ENCODE measurements at regions not wholly inside any gene's neighbourhood (a gene's known extent, or its start where the extent isn't known, plus 50 kb on each side); places are given as distances from the start of the nearest gene placed in this dataset.

DNA sequence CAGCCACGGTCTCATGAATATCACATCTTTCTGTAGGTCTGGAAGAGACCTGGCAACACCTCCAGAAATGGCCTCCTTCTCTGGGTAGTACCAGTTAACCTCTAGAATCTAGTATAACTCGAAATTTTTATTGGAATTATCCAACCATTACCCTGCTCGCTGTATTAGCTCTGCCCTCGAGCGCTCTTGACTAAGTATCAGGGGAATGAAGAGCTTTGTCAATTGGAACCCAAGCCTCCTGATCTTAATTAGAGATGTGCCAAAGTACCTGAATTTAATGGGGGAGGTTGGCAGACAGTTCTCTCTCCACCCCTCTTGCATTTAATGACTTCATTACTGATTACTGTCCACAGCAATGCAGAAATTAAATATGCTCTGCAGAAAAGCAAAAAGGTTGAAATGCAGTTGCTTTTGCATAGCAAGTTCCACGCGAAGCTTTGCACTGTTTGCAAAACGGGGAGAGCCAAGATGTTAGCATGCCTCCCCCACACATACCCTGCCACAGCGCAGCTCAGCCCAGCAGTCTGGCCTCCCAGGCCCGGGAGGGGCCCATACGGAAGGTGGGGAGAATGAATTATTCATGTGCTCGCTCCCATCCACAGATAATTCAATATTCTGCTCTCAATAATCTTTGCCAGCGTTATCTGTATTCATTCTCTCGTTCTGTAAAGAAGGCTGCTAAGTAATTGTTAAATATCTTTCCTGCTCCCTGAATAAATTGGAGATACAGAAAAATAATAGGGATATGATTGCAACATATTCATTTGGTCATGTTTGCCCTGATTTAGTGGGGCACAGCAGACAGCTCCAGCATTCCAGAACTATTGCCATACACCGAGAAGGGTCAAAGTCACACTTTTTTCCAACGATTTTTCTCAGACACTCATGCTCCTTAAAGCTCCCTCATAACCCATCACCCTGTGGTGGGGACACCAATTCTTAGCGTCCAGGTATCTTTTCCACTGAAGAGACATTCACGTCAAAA, 305.8 kb downstream of the CDH26 start:
- no peaks in the 10 kb centered on the region for H3K79me2 ChIP-seq (ENCODE audit: insufficient read depth, low read length)
- no peaks in the 10 kb centered on the region for H3K36me3 Mint-ChIP-seq (ENCODE audit: low read depth, unreplicated experiment)
- no peak overlapping the region for H3K4me2 ChIP-seq (ENCODE audit: low read length)
- FAIRE-seq (no peak), DNase-seq (ENCODE audit: low read depth) (no peak)
- H3K36me3 ChIP-seq (ENCODE audit: insufficient read depth, low read length): no peaks in the 10 kb centered on the region
- no peak overlapping the region for H2AFZ ChIP-seq (ENCODE audit: low read depth, low read length)
- no peaks in the 10 kb centered on the region for H4K20me1 ChIP-seq (ENCODE audit: insufficient read depth, low read length)
- H3K27ac Mint-ChIP-seq (ENCODE audit: unreplicated experiment): no peak overlapping the region
- H3K27me3 ChIP-seq (ENCODE audit: insufficient read depth, low read length): no peaks in the 10 kb centered on the region
- peaks cover 37% of the 10 kb centered on the region for H3K27me3 Mint-ChIP-seq (ENCODE audit: low read depth, unreplicated experiment)
- peaks cover 3% of the 10 kb centered on the region for H3K9me3 Mint-ChIP-seq (ENCODE audit: unreplicated experiment)
- H3K4me3 ChIP-seq (ENCODE audit: insufficient read depth, low read depth, low read length): no peak overlapping the region
- no peak overlapping the region for H3K9ac ChIP-seq (ENCODE audit: low read length)
- no peaks in the 10 kb centered on the region for H3K4me1 ChIP-seq (ENCODE audit: insufficient read depth, low read length)
- no peak for TF ChIP-seq EZH2 (IDR thresholded peaks at IDR 0.05; ENCODE audit: insufficient read depth, low read length)
- TF ChIP-seq, protein P1, sequence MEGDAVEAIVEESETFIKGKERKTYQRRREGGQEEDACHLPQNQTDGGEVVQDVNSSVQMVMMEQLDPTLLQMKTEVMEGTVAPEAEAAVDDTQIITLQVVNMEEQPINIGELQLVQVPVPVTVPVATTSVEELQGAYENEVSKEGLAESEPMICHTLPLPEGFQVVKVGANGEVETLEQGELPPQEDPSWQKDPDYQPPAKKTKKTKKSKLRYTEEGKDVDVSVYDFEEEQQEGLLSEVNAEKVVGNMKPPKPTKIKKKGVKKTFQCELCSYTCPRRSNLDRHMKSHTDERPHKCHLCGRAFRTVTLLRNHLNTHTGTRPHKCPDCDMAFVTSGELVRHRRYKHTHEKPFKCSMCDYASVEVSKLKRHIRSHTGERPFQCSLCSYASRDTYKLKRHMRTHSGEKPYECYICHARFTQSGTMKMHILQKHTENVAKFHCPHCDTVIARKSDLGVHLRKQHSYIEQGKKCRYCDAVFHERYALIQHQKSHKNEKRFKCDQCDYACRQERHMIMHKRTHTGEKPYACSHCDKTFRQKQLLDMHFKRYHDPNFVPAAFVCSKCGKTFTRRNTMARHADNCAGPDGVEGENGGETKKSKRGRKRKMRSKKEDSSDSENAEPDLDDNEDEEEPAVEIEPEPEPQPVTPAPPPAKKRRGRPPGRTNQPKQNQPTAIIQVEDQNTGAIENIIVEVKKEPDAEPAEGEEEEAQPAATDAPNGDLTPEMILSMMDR (IDR thresholded peaks at IDR 0.05; ENCODE audit: insufficient read depth, low read depth, low read length): no peak
- H3K9me3 ChIP-seq (ENCODE audit: insufficient read depth, low read depth, low read length): no peaks in the 10 kb centered on the region
- no peaks in the 10 kb centered on the region for H3K4me1 Mint-ChIP-seq (ENCODE audit: low read depth, unreplicated experiment)
- no peak overlapping the region for H3K4me3 Mint-ChIP-seq (ENCODE audit: unreplicated experiment)
- H3K27ac ChIP-seq (ENCODE audit: low read depth, low read length): no peak overlapping the region

DNA sequence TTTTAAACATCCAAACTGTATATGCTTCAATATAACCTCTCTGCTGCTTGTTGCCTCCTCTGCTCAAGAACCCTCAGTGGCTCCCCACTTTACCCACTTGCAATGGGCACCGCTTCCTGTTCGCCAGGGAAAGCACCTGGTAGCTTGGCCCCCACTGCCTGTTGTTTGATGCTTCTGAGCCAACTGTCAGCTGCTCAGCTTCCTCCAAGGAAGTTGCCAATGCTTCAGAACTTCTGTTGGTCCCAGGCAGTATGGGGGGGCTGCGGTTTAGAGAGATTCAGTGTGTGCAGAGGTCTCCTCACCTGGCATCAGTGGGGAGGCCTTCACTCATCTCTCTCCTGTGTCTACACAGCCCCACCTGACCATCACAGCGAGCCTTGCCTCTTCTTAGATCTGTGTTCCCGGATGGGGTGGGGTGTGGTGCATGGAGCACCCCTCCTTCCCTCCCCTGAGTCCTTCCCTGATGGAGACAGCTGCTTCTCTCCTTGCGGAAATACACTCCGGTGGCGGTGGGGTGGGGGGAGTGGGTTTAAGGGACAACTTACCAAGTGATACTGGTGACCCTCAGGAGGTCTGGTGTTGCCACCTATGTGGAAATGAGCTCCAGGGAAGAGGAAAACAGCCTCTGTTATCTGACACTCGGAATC, 308.1 kb downstream of the CDH26 start:
- FAIRE-seq: no peak

More for the DNA sequence above, 308.1 kb downstream of the CDH26 start:
- H4K20me1 ChIP-seq (ENCODE audit: insufficient read depth, low read length): no peaks in the 10 kb centered on the region
- no peaks in the 10 kb centered on the region for H3K79me2 ChIP-seq (ENCODE audit: insufficient read depth, low read length)
- no peak overlapping the region for H3K27ac ChIP-seq (ENCODE audit: low read depth, low read length)
- H3K4me3 Mint-ChIP-seq (ENCODE audit: unreplicated experiment): no peak overlapping the region
- H3K9me3 Mint-ChIP-seq (ENCODE audit: unreplicated experiment): peaks cover 5% of the 10 kb centered on the region
- no peak overlapping the region for H3K4me3 ChIP-seq (ENCODE audit: insufficient read depth, low read depth, low read length)
- H3K4me1 ChIP-seq (ENCODE audit: insufficient read depth, low read length): no peaks in the 10 kb centered on the region
- no peaks in the 10 kb centered on the region for H3K9me3 ChIP-seq (ENCODE audit: insufficient read depth, low read depth, low read length)
- peaks cover 29% of the 10 kb centered on the region for H3K27me3 Mint-ChIP-seq (ENCODE audit: low read depth, unreplicated experiment)
- no peak overlapping the region for H3K9ac ChIP-seq (ENCODE audit: low read length)
- H3K4me1 Mint-ChIP-seq (ENCODE audit: low read depth, unreplicated experiment): no peaks in the 10 kb centered on the region
- no peaks in the 10 kb centered on the region for H3K36me3 Mint-ChIP-seq (ENCODE audit: low read depth, unreplicated experiment)
- no peaks in the 10 kb centered on the region for H3K27me3 ChIP-seq (ENCODE audit: insufficient read depth, low read length)
- no peak for DNase-seq (ENCODE audit: low read depth)
- H3K27ac Mint-ChIP-seq (ENCODE audit: unreplicated experiment): no peak overlapping the region
- H3K36me3 ChIP-seq (ENCODE audit: insufficient read depth, low read length): no peaks in the 10 kb centered on the region
- no peak overlapping the region for H3K4me2 ChIP-seq (ENCODE audit: low read length)
- TF ChIP-seq, protein P1 (IDR thresholded peaks at IDR 0.05; ENCODE audit: insufficient read depth, low read depth, low read length): no peak
- TF ChIP-seq EZH2 (IDR thresholded peaks at IDR 0.05; ENCODE audit: insufficient read depth, low read length): no peak
- no peak overlapping the region for H2AFZ ChIP-seq (ENCODE audit: low read depth, low read length)

All from astrocyte (in vitro differentiated cells and primary cell).